ENCODE measurements at regions not wholly inside any gene's neighbourhood (a gene's known extent, or its start where the extent isn't known, plus 50 kb on each side); places are given as distances from the start of the nearest gene placed in this dataset.

GRCh38 chr17:33640629-33641028 is 347.5 kb upstream of the ASIC2 start:
- no peak for TF ChIP-seq POLR2A (IDR thresholded peaks at IDR 0.05)
- no peak for TF ChIP-seq CTCF (IDR thresholded peaks at IDR 0.05)
- TF ChIP-seq EP300 (IDR thresholded peaks at IDR 0.05), result no peak
